ENCODE measurements at regions not wholly inside any gene's neighbourhood (a gene's known extent, or its start where the extent isn't known, plus 50 kb on each side); places are given as distances from the start of the nearest gene placed in this dataset.

DNA sequence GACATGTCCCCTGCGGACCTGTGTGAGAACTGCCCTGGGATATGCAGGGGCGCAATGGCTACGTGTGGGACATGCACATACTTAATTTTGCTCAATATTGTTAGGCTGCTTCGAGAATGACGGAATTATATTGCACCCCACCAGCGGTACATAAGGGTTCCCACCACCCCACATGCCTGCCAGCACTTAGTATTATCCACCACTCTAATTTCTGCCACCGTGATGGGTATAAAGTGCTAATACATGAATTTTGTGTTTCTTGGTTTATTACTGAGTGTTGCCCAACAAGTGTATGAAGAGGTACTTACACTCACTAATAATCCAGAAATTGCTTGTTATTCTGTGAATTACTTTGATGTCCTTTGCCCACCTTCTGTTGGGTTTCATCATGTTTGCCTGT lies 52.1 kb upstream of the ACOT11 start:
- TF ChIP-seq, protein P1, sequence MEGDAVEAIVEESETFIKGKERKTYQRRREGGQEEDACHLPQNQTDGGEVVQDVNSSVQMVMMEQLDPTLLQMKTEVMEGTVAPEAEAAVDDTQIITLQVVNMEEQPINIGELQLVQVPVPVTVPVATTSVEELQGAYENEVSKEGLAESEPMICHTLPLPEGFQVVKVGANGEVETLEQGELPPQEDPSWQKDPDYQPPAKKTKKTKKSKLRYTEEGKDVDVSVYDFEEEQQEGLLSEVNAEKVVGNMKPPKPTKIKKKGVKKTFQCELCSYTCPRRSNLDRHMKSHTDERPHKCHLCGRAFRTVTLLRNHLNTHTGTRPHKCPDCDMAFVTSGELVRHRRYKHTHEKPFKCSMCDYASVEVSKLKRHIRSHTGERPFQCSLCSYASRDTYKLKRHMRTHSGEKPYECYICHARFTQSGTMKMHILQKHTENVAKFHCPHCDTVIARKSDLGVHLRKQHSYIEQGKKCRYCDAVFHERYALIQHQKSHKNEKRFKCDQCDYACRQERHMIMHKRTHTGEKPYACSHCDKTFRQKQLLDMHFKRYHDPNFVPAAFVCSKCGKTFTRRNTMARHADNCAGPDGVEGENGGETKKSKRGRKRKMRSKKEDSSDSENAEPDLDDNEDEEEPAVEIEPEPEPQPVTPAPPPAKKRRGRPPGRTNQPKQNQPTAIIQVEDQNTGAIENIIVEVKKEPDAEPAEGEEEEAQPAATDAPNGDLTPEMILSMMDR (conservative IDR thresholded peaks at IDR 0.05; ENCODE audit: low read length) = no peak
- TF ChIP-seq EZH2phosphoT487 (IDR thresholded peaks at IDR 0.05; ENCODE audit: borderline replicate concordance) = no peak

Data from Loucy (cell line).